Tibial artery (tissue), 4 donors: ENCODE measurements at regions not wholly inside any gene's neighbourhood (a gene's known extent, or its start where the extent isn't known, plus 50 kb on each side); places are given as distances from the start of the nearest gene placed in this dataset.

Experiments
- DNase-seq, 2 donors: peaks; one replicate each; pipeline ENCODE4 v3.0.0-alpha.2; 2019
- H3K27ac ChIP-seq, 2 donors: fragments of 200-600 bp; sonication (generic) in 1 of 2; 1 replicate in 1 of 2; 2 replicates in 1 of 2; pipeline ENCODE4 v1.5.1; 2018 to 2019; ENCODE audit warnings: mild to moderate bottlenecking in 1 of 2
- H3K27me3 ChIP-seq, 2 donors: fragments of 200-600 bp; sonication (generic) in 1 of 2; one replicate each; pipeline versions ENCODE4 v1.5.1 to v1.6.0; 2016 to 2019
- H3K36me3 ChIP-seq, 3 donors: fragments of 200-600 bp; sonication (generic) in 2 of 3; one replicate each; pipeline ENCODE4 v1.5.1; 2016 to 2019; ENCODE audit warnings: mild to moderate bottlenecking in 2 of 3
- H3K4me1 ChIP-seq, 4 donors: fragments of 200-600 bp; sonication (generic) in 2 of 4; 1 replicate in 3 of 4; 2 replicates in 1 of 4; pipeline ENCODE4 v1.5.1; 2016 to 2019
- H3K4me3 ChIP-seq, 2 donors: fragments of 200-600 bp; sonication (generic) in 1 of 2; 1 replicate in 1 of 2; 2 replicates in 1 of 2; pipeline ENCODE4 v1.5.1; 2018 to 2019; ENCODE audit warnings: mild to moderate bottlenecking in 2 of 2
- H3K9me3 ChIP-seq, 3 donors: fragments of 200-600 bp; sonication (generic) in 1 of 3; one replicate each; pipeline ENCODE4 v1.5.1; 2016 to 2019
- CTCF ChIP-seq, 2 experiments: fragments of 200-600 bp in 1 of 2; fragments of 450-650 bp in 1 of 2; IDR thresholded peaks; one replicate each; pipeline ENCODE4 v1.5.1; 2017 to 2019; ENCODE audit warnings: antibody characterized with exemption in 2 of 2, mild to moderate bottlenecking in 1 of 2, moderate library complexity in 1 of 2
- intact Hi-C: fragments of 100-400 bp; cut with DNase I; formaldehyde crosslinking; loops from one replicate; pipeline ENCODE4 v1.15.0; 2023; ENCODE audit warnings: low total_unique reads

DNA sequence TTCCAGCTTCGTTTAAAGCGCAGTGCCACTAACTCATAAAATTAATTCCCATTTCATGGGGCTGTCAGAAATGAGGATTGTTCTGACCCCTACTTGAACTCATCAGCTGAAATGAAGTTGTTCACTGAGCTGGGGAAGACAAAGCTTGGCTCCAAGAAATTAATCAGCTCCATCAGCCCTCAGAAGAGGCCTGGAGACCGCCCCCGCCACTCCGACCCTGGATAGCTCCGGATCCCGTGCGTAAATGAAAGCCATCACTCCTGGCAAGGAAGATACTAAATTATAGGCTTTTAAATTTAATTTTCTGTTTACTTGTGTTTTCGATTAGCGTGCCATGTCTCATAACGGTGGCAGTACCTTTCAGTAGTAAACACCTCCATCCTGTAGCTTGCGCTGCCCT is 142.8 kb upstream of the IRX2 start:
- H3K36me3 ChIP-seq: no peaks in the 10 kb centered on the region
- no peak overlapping the region for H3K27ac ChIP-seq
- H3K4me3 ChIP-seq: no peak overlapping the region
- H3K27me3 ChIP-seq: no peaks in the 10 kb centered on the region
- no peaks in the 10 kb centered on the region for H3K4me1 ChIP-seq
- H3K9me3 ChIP-seq: no peaks in the 10 kb centered on the region
- DNase-seq: peak in 1 of 2 donors; percentile 19
- intact Hi-C loops: no loop called here
- TF ChIP-seq CTCF (IDR thresholded peaks at IDR 0.05): no peak

- Histone ChIP-seq H3K36me3 (no peaks in the 10 kb centered on the region), H3K9me3 (no peaks in the 10 kb centered on the region), H3K4me1 (no peaks in the 10 kb centered on the region), H3K4me3 (no peak overlapping the region), H3K27ac (no peak overlapping the region), H3K27me3 (no peaks in the 10 kb centered on the region)
- no peak for TF ChIP-seq CTCF (IDR thresholded peaks at IDR 0.05)
- peak in 1 of 2 donors; percentile 23 for DNase-seq
- intact Hi-C loops: no loop called here
Measured at GRCh38 chr5:2892466-2893000, 141.1 kb upstream of the IRX2 start.

GRCh38 chr5:2891781-2892180 is 140.3 kb upstream of the IRX2 start:
- Histone ChIP-seq H3K27ac (no peak overlapping the region), H3K4me1 (no peaks in the 10 kb centered on the region), H3K4me3 (no peak overlapping the region), H3K9me3 (no peaks in the 10 kb centered on the region), H3K27me3 (no peaks in the 10 kb centered on the region), H3K36me3 (no peaks in the 10 kb centered on the region)
- TF ChIP-seq CTCF (IDR thresholded peaks at IDR 0.05): no peak
- DNase-seq: peak in 1 of 2 donors; percentile 23
- intact Hi-C loops: no loop called here

- intact Hi-C loops: no loop called here
Measured at GRCh38 chr5:2890011-2890410, 138.5 kb upstream of the IRX2 start.

GRCh38 chr5:2888520-2889060 is 137.1 kb upstream of the IRX2 start:
- no peak for DNase-seq
- Histone ChIP-seq H3K4me3 (no peak overlapping the region), H3K27me3 (no peaks in the 10 kb centered on the region), H3K4me1 (no peaks in the 10 kb centered on the region), H3K36me3 (no peaks in the 10 kb centered on the region), H3K27ac (no peak overlapping the region), H3K9me3 (no peaks in the 10 kb centered on the region)
- intact Hi-C loops: no loop called here
- TF ChIP-seq CTCF (IDR thresholded peaks at IDR 0.05): no peak

More at GRCh38 chr5:2890011-2890410, 138.5 kb upstream of the IRX2 start:
- Histone ChIP-seq H3K27me3 (no peaks in the 10 kb centered on the region), H3K9me3 (no peaks in the 10 kb centered on the region), H3K4me3 (no peak overlapping the region), H3K36me3 (no peaks in the 10 kb centered on the region), H3K27ac (no peak overlapping the region), H3K4me1 (no peaks in the 10 kb centered on the region)
- no peak for TF ChIP-seq CTCF (IDR thresholded peaks at IDR 0.05)
- DNase-seq: peak in 1 of 2 donors; percentile 24
